ENCODE measurements at regions not wholly inside any gene's neighbourhood (a gene's known extent, or its start where the extent isn't known, plus 50 kb on each side); places are given as distances from the start of the nearest gene placed in this dataset.

DNA sequence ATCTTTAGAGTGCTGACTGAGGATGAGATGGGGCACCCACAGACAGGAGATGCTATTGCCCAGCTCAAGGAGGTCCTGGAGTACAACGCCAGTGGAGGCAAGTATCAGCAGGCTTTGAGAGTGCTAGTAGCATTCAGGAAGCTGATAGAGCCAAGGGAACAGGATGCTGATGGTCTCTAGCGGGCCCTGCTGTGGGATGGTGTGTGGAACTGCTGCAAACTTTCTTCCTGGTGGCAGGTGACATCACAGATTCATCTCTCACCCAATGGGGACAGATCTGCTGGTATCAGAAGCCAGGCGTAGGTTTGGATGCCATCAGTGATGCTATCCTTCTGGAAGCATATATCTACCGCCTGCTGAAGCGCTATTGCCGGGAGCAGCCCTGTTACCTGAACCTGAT lies 609.8 kb upstream of the NCAM2 start:
- intact Hi-C loops (cut with DNase I), result no loop called here
- WGBS, 4 donors, result 75 to 88% (median 79%) methylated on average over 6 of the region's 6 CpGs
- ATAC-seq, result no peak

DNA sequence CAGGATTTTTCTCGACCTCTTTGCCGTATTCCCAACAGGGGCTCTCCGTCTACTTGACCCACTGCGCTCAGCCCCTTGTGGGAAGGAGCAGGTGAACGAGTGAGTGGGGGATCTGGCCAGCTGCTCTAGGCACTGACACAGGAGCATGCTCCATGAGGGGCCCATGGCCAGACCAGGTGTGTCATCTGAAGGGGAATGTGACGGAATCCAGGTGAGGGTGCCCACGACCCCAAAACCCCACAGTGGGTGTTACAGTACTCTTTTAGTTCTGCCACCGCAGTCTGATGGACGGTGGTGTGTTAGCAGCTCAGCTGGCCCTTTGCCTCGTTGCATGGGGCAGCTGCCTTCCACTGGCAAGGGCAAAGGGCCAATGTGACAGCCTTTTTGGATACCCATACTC lies 601.4 kb upstream of the NCAM2 start:
- no peaks in the 10 kb centered on the region for H3K4me1 ChIP-seq
- H3K9me3 ChIP-seq, result no peaks in the 10 kb centered on the region
- H3K27ac ChIP-seq, result no peak overlapping the region
- DNase-seq (no peak), ATAC-seq (no peak)
- no peaks in the 10 kb centered on the region for H3K36me3 ChIP-seq
- intact Hi-C loops (cut with DNase I), result no loop called here
- TF ChIP-seq POLR2A (IDR thresholded peaks at IDR 0.05), result no peak
- TF ChIP-seq CTCF (IDR thresholded peaks at IDR 0.05), result no peak
- H3K27me3 ChIP-seq, result no peaks in the 10 kb centered on the region
- 77 to 84% (median 81%) methylated on average over 9 to 10 of the region's 10 CpGs for WGBS, 4 donors
- no peak overlapping the region for H3K4me3 ChIP-seq

More for the DNA sequence above, 609.8 kb upstream of the NCAM2 start:
- no peak overlapping the region for H3K27ac ChIP-seq
- H3K9me3 ChIP-seq, result peaks cover 0 to 25% (median 4%) of the 10 kb centered on the region in 12 donors
- DNase-seq, result no peak
- H3K36me3 ChIP-seq, result no peaks in the 10 kb centered on the region
- H3K27me3 ChIP-seq, result no peaks in the 10 kb centered on the region
- H3K4me3 ChIP-seq, result no peak overlapping the region
- H3K4me1 ChIP-seq, result no peaks in the 10 kb centered on the region
- TF ChIP-seq POLR2A (IDR thresholded peaks at IDR 0.05), result no peak
- no peak for TF ChIP-seq CTCF (IDR thresholded peaks at IDR 0.05)

DNA sequence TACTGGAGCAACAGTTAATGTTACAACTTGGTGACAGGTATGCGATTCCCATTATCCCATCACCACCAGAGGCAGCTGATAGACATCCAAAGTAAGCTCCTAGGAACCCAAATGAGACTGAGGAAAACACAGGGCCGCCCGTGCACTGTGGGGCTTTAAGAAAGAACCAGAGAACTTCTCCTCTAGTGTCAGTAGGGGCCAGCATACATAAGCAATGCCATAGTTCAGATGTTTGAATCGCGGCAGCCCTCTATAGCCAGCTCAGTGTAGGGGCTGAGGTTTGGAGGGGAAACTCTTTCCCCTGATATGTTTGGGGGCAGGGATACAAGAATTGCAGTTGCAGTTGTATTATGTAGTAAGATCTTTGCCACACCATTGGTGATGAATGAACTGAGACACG lies 593.3 kb upstream of the NCAM2 start:
- H3K9me3 ChIP-seq, result peaks cover 0 to 6% (median 0%) of the 10 kb centered on the region in 12 donors
- ATAC-seq (no peak), DNase-seq (no peak)
- WGBS, 4 donors, result 56 to 69% (median 65%) methylated on average over 6 of the region's 6 CpGs
- no peaks in the 10 kb centered on the region for H3K27me3 ChIP-seq
- H3K36me3 ChIP-seq, result no peaks in the 10 kb centered on the region
- H3K4me3 ChIP-seq, result no peak overlapping the region
- H3K27ac ChIP-seq, result no peak overlapping the region
- intact Hi-C loops (cut with DNase I), result no loop called here
- no peaks in the 10 kb centered on the region for H3K4me1 ChIP-seq
- TF ChIP-seq POLR2A (IDR thresholded peaks at IDR 0.05), result no peak
- TF ChIP-seq CTCF (IDR thresholded peaks at IDR 0.05), result no peak

- no peak for DNase-seq
- intact Hi-C loops (cut with DNase I), result no loop called here
- H3K4me1 ChIP-seq, result no peaks in the 10 kb centered on the region
- peaks cover 0 to 10% (median 0%) of the 10 kb centered on the region in 12 donors for H3K9me3 ChIP-seq
- H3K27me3 ChIP-seq, result no peaks in the 10 kb centered on the region
- TF ChIP-seq POLR2A (IDR thresholded peaks at IDR 0.05), result no peak
- no peaks in the 10 kb centered on the region for H3K36me3 ChIP-seq
- no peak overlapping the region for H3K4me3 ChIP-seq
- H3K27ac ChIP-seq, result no peak overlapping the region
- ATAC-seq, result no peak
- 76 to 85% (median 81%) methylated on average over 6 of the region's 6 CpGs for WGBS, 4 donors
These were observed 579.9 kb upstream of the NCAM2 start for GRCh38 chr21:20418353-20418752.

DNA sequence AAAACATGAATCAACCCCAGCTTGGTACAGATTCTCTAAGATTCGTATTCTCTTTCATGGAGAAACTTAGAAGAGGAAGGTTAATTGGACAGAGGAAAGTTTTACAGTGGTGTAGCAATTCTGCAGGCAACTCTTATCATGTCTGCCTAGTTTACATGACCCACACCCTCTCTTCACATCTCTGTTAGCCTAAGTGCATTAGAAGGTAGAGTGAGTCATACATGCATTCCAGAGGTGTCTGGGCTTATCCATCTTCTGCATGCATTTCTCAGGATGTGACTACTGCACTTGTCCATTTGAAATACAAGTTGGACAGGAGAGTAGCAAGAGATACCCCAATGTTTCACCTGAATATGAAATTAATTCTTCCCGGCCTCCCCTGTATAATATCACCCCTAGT lies 578.4 kb upstream of the NCAM2 start:
- intact Hi-C loops (cut with DNase I), result no loop called here
- no peak overlapping the region for H3K4me3 ChIP-seq
- H3K9me3 ChIP-seq, result peaks cover 0 to 14% (median 0%) of the 10 kb centered on the region in 12 donors
- H3K36me3 ChIP-seq, result no peaks in the 10 kb centered on the region
- no peak overlapping the region for H3K27ac ChIP-seq
- H3K27me3 ChIP-seq, result no peaks in the 10 kb centered on the region
- ATAC-seq (no peak), DNase-seq (no peak)
- no peaks in the 10 kb centered on the region for H3K4me1 ChIP-seq
- no peak for TF ChIP-seq POLR2A (IDR thresholded peaks at IDR 0.05)
- TF ChIP-seq CTCF (IDR thresholded peaks at IDR 0.05), result no peak
- 60 to 77% (median 65%) methylated on average over 2 of the region's 2 CpGs for WGBS, 4 donors

Data from heart left ventricle (tissue), 16 donors.